Umbilical cord (tissue), 1 donor: ENCODE measurements at regions not wholly inside any gene's neighbourhood (a gene's known extent, or its start where the extent isn't known, plus 50 kb on each side); places are given as distances from the start of the nearest gene placed in this dataset.

Experiments
- DNase-seq: peaks from one replicate; pipeline ENCODE4 v3.0.0-alpha.2; 2015; ENCODE audit warnings: low spot score

- no peak for DNase-seq
Measured at GRCh38 chr21:39025198-39025597, 158.1 kb downstream of the PSMG1 start.

GRCh38 chr21:39024538-39024937 lies 158.7 kb downstream of the PSMG1 start:
- DNase-seq, result no peak

- peak; percentile 38 for DNase-seq
Measured at GRCh38 chr21:39022863-39023693, 160.2 kb downstream of the PSMG1 start.

GRCh38 chr21:39022466-39022862 lies 160.8 kb downstream of the PSMG1 start:
- DNase-seq, result no peak

- DNase-seq, result no peak
Measured at GRCh38 chr21:39022035-39022434, 161.2 kb downstream of the PSMG1 start.

GRCh38 chr21:39021478-39021832 lies 161.8 kb downstream of the PSMG1 start:
- DNase-seq, result no peak

- peak; percentile 76 for DNase-seq
Measured at GRCh38 chr21:39020751-39021477, 162.3 kb downstream of the PSMG1 start.

GRCh38 chr21:39018730-39019129 lies 164.5 kb downstream of the PSMG1 start:
- DNase-seq, result no peak

- peak; percentile 42 for DNase-seq
Measured at GRCh38 chr21:39016740-39017315, 166.4 kb downstream of the PSMG1 start.

- peak; percentile 57 for DNase-seq
Measured at GRCh38 chr21:39014747-39015146, 168.5 kb downstream of the PSMG1 start.

GRCh38 chr21:39012326-39013230 lies 170.7 kb downstream of the PSMG1 start:
- no peak for DNase-seq

- DNase-seq, result no peak
Measured at GRCh38 chr21:39011911-39012310, 171.3 kb downstream of the PSMG1 start.

- no peak for DNase-seq
Measured at GRCh38 chr21:39010629-39011404, 172.4 kb downstream of the PSMG1 start.

GRCh38 chr21:39009587-39010225 lies 173.5 kb downstream of the PSMG1 start:
- DNase-seq, result no peak

- no peak for DNase-seq
Measured at GRCh38 chr21:39007985-39008384, 175.3 kb downstream of the PSMG1 start.

- DNase-seq, result no peak
Measured at GRCh38 chr21:39007532-39007931, 175.7 kb downstream of the PSMG1 start.

- peak; percentile 40 for DNase-seq
Measured at GRCh38 chr21:39006571-39007311, 176.5 kb downstream of the PSMG1 start.

- DNase-seq, result no peak
Measured at GRCh38 chr21:39005502-39005787, 177.8 kb downstream of the PSMG1 start.

- DNase-seq, result peak; percentile 76
Measured at GRCh38 chr21:39004634-39005501, 178.4 kb downstream of the PSMG1 start.
